SK-N-SH treated with all-trans-retinoic acid at 6 μM for 48 hours (cell line): ENCODE measurements at regions not wholly inside any gene's neighbourhood (a gene's known extent, or its start where the extent isn't known, plus 50 kb on each side); places are given as distances from the start of the nearest gene placed in this dataset.

Experiments used
- OSR1 ChIP-seq: fragments of 250-450 bp; sonication (Bioruptor Pico); IDR thresholded peaks from 2 replicates; pipeline ENCODE4 v1.8.0; 2022; ENCODE audit warnings: moderate library complexity, mild to moderate bottlenecking, inconsistent platforms
- TOX ChIP-seq: fragments of 250-450 bp; sonication (Bioruptor Pico); IDR thresholded peaks from 2 replicates; pipeline ENCODE4 v1.8.0; 2021; ENCODE audit warnings: mild to moderate bottlenecking, moderate library complexity, borderline replicate concordance
- ZNF565 ChIP-seq: fragments of 450-650 bp; formaldehyde crosslinking; conservative IDR thresholded peaks from 2 replicates; pipeline ENCODE4 v1.5.0; 2020; ENCODE audit warnings: low read depth, mild to moderate bottlenecking, moderate library complexity

DNA sequence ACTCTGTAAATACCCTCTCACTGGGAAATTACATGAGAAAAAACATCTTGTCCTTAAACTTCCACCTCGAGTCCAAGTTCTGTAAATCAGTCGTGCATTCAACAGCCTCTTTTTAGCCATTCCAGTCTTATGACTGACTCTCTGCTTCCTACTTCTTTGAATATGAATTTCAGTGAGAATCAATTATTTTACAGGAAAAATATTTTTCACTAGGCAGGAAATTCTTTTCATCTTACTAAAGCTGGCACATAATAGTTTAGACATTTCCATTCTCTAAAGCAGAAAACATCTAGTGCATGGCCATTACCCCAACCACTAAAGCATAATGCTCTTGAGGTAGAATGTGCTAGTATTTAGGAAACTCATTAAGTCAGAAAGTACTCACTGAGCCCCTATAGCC, 565.7 kb upstream of the FAT1 start:
- no peak for TF ChIP-seq TOX (CRISPR knock-in tag)
- TF ChIP-seq OSR1 (CRISPR knock-in tag) = no peak
- TF ChIP-seq ZNF565 (CRISPR knock-in tag) = no peak
